Posterior vena cava (tissue), 2 donors: ENCODE measurements at regions not wholly inside any gene's neighbourhood (a gene's known extent, or its start where the extent isn't known, plus 50 kb on each side); places are given as distances from the start of the nearest gene placed in this dataset.
A peak's percentile ranks its signal among the peaks of the same experiment; 100 is the strongest.
"Not testable (repeated sequence)": the region's sequence is repeated elsewhere in the genome, so short reads cannot be mapped to it uniquely, and the experiment has no call there.

Source experiments
- DNase-seq: peaks from one replicate; pipeline ENCODE4 v3.0.0-alpha.2; 2020; ENCODE audit warnings: low spot score
- intact Hi-C, 2 donors: fragments of 100-400 bp; cut with DNase I; formaldehyde crosslinking; loops; one replicate each; pipeline versions ENCODE4 v1.14.1 to v1.14.2; 2022 to 2023
- donor health status: DM: yes; HTN: yes; CAD: no.
- donor health status: DM: yes; HTN: yes; CAD: no.

- DNase-seq: no peak
- intact Hi-C loops: loop anchor here in 1 of 2 donors (10.0 kb wide), 2 partner anchors 885 to 1225 kb away; no protein-coding TSS in a partner anchor
These were observed 1486.2 kb upstream of the SEL1L start for GRCh38 chr14:83019744-83020414.

GRCh38 chr14:83021323-83021722 lies 1487.7 kb upstream of the SEL1L start:
- intact Hi-C loops: loop anchor here in 1 of 2 donors (10.0 kb wide), 2 partner anchors 883 to 1227 kb away; no protein-coding TSS in a partner anchor
- DNase-seq: no peak

DNA sequence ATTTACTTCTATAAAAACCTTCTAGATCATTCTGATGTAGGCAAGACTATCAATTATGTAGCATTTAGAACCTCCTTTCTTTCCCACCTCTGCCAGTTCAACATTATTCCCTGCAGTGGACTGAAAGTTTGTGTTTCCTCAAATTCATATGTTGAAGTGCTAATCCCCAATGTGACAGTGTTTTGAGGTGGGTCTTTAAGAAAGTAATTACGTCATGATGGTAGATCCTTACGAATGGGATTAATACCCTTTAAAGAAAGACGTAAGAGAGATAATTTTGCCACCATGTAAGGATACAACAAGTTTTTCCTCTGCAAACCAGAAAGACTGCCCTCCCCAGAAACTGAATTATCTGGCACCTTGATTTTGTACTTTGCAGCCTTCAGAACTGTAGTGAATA lies 1489.7 kb upstream of the SEL1L start:
- DNase-seq: no peak
- intact Hi-C loops: loop anchor here in 1 of 2 donors (10.0 kb wide), 2 partner anchors 881 to 1229 kb away; no protein-coding TSS in a partner anchor

- intact Hi-C loops: no loop called here
- DNase-seq: no peak
These were observed 1507.6 kb upstream of the SEL1L start for GRCh38 chr14:83041224-83041623.

DNA sequence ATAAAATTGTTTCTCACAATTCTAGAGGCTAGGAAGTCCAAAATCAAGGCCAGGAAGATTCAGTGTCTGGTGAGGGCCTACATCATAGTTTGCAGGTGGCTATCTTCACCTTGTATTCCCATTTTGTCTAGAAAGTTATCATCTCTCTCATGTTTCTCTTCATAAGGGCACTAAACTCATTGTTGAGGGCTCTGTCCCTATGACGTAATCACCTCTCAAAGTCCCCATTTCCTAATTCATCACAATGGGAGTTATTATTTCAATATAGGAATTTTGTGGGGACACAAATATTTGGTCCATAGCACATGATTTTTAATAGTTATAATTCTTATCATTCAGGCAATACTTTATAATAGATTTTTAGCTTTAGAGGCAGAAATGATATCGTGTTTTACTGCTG lies 1509.2 kb upstream of the SEL1L start:
- DNase-seq: no peak
- intact Hi-C loops: no loop called here

DNA sequence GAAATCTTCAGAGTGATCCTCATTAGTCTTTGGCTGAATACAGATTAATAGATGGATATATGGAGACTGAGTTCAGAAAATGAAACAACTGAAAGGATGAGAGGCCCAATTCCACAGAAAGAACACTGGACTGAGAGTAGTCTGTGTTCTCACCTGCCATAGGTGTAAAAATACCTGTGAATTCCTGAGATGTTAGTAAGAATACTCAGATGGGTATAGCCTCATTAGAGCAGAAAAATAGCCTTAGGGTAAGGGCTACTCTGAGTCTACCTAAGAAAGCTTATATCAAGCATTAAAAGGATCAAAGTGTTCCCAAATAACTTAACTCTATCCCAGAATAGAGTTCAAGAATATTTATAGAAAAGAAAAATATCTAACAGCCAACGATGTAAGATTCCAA lies 1510.3 kb upstream of the SEL1L start:
- intact Hi-C loops: no loop called here

GRCh38 chr14:83047059-83047830 lies 1513.6 kb upstream of the SEL1L start:
- intact Hi-C loops: no loop called here
- no peak for DNase-seq

More for the DNA sequence above, 1510.3 kb upstream of the SEL1L start:
- no peak for DNase-seq

GRCh38 chr14:83053022-83053710 lies 1519.5 kb upstream of the SEL1L start:
- DNase-seq: no peak
- intact Hi-C loops: no loop called here

GRCh38 chr14:83058068-83058467 lies 1524.4 kb upstream of the SEL1L start:
- intact Hi-C loops: no loop called here
- DNase-seq: no peak

DNA sequence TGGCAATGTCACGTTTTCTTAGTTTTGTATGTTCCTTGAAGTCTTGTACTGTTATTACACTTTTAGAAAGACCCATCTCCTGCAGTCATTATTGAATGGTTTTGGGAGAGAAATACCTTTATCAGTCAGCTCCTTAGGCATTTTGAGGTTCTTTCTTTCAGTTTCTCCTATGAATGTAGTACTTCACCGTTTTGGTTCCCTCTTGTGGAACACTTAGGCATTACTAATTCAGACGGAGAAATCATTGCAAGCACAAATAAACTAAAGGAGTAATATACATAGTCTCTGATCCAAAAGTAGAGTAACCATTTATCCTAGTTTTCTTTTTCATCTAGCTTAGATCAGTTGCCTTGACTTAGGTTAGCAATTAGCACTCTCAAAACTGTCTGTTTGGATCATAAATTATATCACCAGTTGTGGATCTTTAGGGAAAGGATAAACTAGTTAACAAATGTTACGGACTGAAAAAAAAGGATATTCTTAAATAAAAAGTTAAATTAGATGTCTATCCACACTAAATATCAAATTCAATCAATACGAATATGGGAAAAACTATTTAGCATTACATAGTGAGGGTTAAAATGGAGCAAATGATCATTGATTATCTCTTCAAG lies 1538.3 kb upstream of the SEL1L start:
- DNase-seq: no peak
- intact Hi-C loops: no loop called here

GRCh38 chr14:83085136-83085535 lies 1551.5 kb upstream of the SEL1L start:
- no peak for DNase-seq
- intact Hi-C loops: no loop called here

DNA sequence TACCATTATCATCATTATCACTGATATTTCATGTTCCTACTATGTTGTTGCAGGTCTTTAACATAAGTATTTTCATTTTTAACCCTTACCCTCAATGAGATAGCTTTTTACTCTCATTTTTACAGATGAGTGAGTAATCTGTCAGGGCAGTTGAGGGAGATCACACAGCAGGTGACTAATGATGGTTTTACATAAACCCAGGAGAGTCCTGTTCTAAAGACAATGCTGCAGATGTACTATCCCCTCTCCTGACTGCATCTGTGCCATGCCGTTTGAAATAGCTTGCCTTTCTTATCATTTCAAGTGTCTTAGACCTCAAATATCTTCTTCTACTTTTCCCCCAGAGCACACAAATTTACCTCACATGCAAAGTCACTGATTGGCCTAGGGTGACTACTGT lies 1552.1 kb upstream of the SEL1L start:
- intact Hi-C loops: no loop called here
- no peak for DNase-seq

- DNase-seq: peak; percentile 67
- intact Hi-C loops: not testable (repeated sequence)
These were observed 1558.6 kb upstream of the SEL1L start for GRCh38 chr14:83091991-83092956.

- DNase-seq: no peak
- intact Hi-C loops: no loop called here
These were observed 1562.4 kb upstream of the SEL1L start for GRCh38 chr14:83096092-83096491.

DNA sequence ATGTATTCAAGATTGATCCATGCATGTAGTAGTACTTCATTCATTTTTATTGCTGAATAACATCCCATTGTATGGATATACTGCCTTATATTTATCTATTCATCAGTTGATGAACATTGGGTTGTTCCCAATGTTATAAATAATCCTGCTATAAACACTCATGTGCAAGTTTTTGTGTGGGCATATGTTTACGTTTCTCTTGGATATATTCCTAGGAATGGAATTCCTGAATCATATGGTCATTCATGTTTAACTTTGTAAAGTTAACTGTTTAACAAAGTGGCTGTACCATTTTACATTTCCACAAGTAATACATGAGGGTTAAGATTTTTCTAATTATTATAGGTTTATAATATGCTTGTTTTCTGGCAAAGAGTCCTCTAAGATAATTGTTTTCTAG lies 1568.2 kb upstream of the SEL1L start:
- intact Hi-C loops: no loop called here
- no peak for DNase-seq

DNA sequence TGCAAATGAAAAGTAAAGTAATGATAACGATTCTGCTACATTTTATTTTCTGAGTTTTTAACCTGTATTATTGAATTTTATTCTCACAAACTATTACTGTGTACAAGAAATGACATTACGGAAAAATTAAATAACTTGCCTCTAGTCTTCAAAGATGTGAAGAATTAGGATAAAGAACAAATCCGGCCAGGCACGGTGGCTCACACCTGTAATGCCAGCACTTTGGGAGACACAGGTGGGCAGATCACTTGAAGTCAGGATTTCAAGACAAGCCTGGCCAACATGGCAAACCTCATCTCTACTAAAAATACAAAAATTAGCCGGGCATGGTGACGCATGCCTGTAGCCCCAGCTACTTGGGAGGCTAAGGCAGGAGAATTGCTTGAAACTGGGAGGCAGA lies 1584.4 kb upstream of the SEL1L start:
- DNase-seq: no peak
- intact Hi-C loops: no loop called here

DNA sequence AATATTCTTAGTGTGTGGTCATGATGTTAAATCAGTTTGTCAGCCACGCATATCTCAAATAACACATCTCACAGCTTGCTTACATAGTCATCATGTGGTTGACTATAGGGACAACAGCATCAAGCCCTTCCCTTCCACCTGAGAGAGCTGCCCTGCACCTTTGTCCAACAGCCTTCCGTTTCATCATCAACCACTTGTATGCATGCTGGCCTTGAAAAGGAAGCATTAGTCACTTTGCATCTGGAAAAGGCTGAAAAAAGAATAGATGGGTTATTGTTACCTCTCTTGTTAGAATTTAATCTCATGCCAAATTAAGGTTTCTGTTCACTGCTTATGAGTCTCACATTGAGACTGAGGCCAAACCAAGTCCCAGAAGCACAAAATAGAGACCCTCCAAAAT lies 1586.5 kb upstream of the SEL1L start:
- DNase-seq: no peak
- intact Hi-C loops: no loop called here

DNA sequence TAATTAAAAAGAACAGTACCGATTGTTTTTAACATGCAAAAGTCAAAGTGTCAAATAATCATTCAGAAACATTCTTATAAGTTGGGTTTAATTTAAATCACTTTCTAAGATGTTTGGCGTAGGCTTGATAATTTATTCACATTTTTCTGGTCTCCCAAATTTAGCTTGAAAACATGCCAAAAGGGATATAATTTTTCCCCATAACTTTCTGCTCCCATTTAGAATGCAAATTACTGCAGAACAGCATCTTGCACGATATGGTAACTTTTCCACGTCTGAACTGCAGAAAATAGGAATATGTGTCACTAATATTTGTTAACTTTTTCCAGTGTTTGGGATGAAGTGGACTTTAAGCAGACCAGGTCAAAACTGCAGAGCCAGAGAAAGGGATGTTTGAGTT lies 1592.4 kb upstream of the SEL1L start:
- intact Hi-C loops: no loop called here
- no peak for DNase-seq

DNA sequence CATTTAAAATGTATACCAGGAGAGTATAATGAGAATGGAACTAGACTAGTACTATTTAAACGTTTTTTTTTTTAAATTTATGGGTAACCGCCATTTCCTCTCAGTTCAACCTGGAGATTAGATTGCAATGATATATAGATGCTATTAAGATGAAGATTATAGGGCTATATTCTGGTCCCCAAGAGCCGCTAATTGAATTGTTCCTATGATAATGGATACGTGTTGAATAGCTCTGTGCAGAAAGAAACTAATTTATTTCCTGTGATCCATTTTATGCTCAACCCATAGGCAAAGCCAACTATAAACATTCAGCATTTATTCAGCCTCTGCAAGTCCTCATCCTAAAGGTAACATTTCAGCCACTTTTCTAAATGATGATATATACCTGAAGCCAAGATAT lies 1595.1 kb upstream of the SEL1L start:
- intact Hi-C loops: no loop called here
- no peak for DNase-seq
